ENCODE measurements at regions not wholly inside any gene's neighbourhood (a gene's known extent, or its start where the extent isn't known, plus 50 kb on each side); places are given as distances from the start of the nearest gene placed in this dataset.

GRCh38 chrX:145687707-145688106, 129.9 kb upstream of the SLITRK2 start:
- Histone ChIP-seq H3K4me2 (ENCODE audit: insufficient read depth, insufficient read length, low read length) (no peak overlapping the region), H3K4ac (ENCODE audit: low read depth, low read length) (no peak overlapping the region), H2AFZ (ENCODE audit: low read length) (no peak overlapping the region), H3K23ac (ENCODE audit: insufficient read length, low read depth, low read length) (no peak overlapping the region), H3K23me2 (ENCODE audit: insufficient read length, low read depth, low read length, poor library complexity, severe bottlenecking) (no peaks in the 10 kb centered on the region), H4K8ac (replicated peaks; ENCODE audit: insufficient read length, low read depth, low read length) (no peak overlapping the region), H2BK12ac (ENCODE audit: insufficient read length, low read depth, low read length) (no peak overlapping the region), H3K9ac (ENCODE audit: extremely low read depth, insufficient read length, low read length) (no peak overlapping the region), H3K56ac (ENCODE audit: insufficient read length, low read depth, low read length) (no peak overlapping the region), H4K20me1 (ENCODE audit: control insufficient read depth, insufficient read depth, insufficient read length) (no peaks in the 10 kb centered on the region), H3K4me1 (ENCODE audit: insufficient read depth, low read length) (no peaks in the 10 kb centered on the region), H2BK5ac (ENCODE audit: insufficient read length, low read length) (no peak overlapping the region), H4K5ac (ENCODE audit: insufficient read length, low read depth, low read length) (no peak overlapping the region), H3K9me3 (ENCODE audit: control insufficient read depth, low read depth, low read length) (no peaks in the 10 kb centered on the region), H3K27me3 (ENCODE audit: insufficient read depth, low read length) (no peaks in the 10 kb centered on the region), H3K27ac (ENCODE audit: insufficient read length, low read depth, low read length) (no peak overlapping the region), H4K91ac (ENCODE audit: insufficient read length, low read depth, low read length) (no peak overlapping the region), H3K79me1 (ENCODE audit: insufficient read depth, low read depth, low read length, poor library complexity, severe bottlenecking) (no peaks in the 10 kb centered on the region), H3K79me2 (ENCODE audit: insufficient read depth, low read length) (no peaks in the 10 kb centered on the region), H3T11ph (ENCODE audit: low read length) (no peak overlapping the region), H2BK15ac (ENCODE audit: low read depth, low read length) (no peak overlapping the region), H3K18ac (ENCODE audit: insufficient read length, low read depth, low read length) (no peak overlapping the region), H3K14ac (ENCODE audit: insufficient read depth, low read length) (no peak overlapping the region), H2BK120ac (ENCODE audit: low read depth, low read length, poor library complexity, severe bottlenecking) (no peak overlapping the region), H2BK20ac (ENCODE audit: low read depth, low read length, poor library complexity, severe bottlenecking) (no peak overlapping the region), H2AK5ac (ENCODE audit: insufficient read length, low read length) (no peak overlapping the region)
- no CpG with 5 or more reads among the region's 1 CpG for WGBS (ENCODE audit: extremely low coverage, insufficient read length, low lambda C conversion rate)
- H3K4me1 Mint-ChIP-seq, result no peaks in the 10 kb centered on the region
- peaks cover 6% of the 10 kb centered on the region for H3K27me3 Mint-ChIP-seq (ENCODE audit: low read depth)
- TF ChIP-seq, protein P1, sequence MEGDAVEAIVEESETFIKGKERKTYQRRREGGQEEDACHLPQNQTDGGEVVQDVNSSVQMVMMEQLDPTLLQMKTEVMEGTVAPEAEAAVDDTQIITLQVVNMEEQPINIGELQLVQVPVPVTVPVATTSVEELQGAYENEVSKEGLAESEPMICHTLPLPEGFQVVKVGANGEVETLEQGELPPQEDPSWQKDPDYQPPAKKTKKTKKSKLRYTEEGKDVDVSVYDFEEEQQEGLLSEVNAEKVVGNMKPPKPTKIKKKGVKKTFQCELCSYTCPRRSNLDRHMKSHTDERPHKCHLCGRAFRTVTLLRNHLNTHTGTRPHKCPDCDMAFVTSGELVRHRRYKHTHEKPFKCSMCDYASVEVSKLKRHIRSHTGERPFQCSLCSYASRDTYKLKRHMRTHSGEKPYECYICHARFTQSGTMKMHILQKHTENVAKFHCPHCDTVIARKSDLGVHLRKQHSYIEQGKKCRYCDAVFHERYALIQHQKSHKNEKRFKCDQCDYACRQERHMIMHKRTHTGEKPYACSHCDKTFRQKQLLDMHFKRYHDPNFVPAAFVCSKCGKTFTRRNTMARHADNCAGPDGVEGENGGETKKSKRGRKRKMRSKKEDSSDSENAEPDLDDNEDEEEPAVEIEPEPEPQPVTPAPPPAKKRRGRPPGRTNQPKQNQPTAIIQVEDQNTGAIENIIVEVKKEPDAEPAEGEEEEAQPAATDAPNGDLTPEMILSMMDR (conservative IDR thresholded peaks at IDR 0.05), result no peak
- no peak for DNase-seq
- H3K9me3 Mint-ChIP-seq, result peaks cover 56 to 59% of the 10 kb centered on the region in 2 experiments
- H3K27ac Mint-ChIP-seq, result no peak overlapping the region
- H3K4me3 Mint-ChIP-seq, result no peak overlapping the region
- peaks cover 0 to 4% (median 0%) of the 10 kb centered on the region in 3 experiments; a peak in 3 of 7 replicates for H3K36me3 Mint-ChIP-seq (ENCODE audit: insufficient read depth in 1 of 3, low read depth in 3 of 3)
